ENCODE measurements at regions not wholly inside any gene's neighbourhood (a gene's known extent, or its start where the extent isn't known, plus 50 kb on each side); places are given as distances from the start of the nearest gene placed in this dataset.

- ATAC-seq (no peak), DNase-seq (no peak)
- H3K4me1 ChIP-seq, result no peaks in the 10 kb centered on the region
- TF ChIP-seq, protein P1, sequence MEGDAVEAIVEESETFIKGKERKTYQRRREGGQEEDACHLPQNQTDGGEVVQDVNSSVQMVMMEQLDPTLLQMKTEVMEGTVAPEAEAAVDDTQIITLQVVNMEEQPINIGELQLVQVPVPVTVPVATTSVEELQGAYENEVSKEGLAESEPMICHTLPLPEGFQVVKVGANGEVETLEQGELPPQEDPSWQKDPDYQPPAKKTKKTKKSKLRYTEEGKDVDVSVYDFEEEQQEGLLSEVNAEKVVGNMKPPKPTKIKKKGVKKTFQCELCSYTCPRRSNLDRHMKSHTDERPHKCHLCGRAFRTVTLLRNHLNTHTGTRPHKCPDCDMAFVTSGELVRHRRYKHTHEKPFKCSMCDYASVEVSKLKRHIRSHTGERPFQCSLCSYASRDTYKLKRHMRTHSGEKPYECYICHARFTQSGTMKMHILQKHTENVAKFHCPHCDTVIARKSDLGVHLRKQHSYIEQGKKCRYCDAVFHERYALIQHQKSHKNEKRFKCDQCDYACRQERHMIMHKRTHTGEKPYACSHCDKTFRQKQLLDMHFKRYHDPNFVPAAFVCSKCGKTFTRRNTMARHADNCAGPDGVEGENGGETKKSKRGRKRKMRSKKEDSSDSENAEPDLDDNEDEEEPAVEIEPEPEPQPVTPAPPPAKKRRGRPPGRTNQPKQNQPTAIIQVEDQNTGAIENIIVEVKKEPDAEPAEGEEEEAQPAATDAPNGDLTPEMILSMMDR (IDR thresholded peaks at IDR 0.05), result no peak
- no peaks in the 10 kb centered on the region for H3K9me3 ChIP-seq
- no peak overlapping the region for H3K4me3 ChIP-seq
- H3K27me3 ChIP-seq, result no peaks in the 10 kb centered on the region
- H3K36me3 ChIP-seq, result no peaks in the 10 kb centered on the region
- H3K27ac ChIP-seq, result no peak overlapping the region
- intact Hi-C loops (cut with DNase I), result no loop called here
Measured at GRCh38 chr6:164836486-164836885, 472.9 kb downstream of the C6orf118 start.

DNA sequence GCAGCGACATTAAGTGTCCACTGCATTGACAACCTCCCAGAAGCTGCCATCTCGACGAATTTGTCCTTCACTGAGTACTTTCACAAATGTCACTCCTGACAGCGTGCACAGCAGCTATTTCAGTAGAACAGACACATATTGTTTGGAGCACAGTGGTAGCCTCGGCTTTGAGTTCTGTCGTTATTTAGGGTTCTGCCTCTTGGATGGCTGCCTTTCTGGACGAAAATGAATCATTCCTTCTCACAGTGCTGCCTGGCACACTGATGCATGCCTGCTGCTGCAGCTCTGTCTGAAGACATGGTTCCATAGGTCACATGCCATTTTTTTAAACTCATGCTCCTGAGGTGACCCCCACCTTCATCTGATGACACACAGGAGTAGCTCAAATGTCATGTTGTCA, 477.0 kb downstream of the C6orf118 start:
- Histone ChIP-seq H3K9me3 (no peaks in the 10 kb centered on the region), H3K27me3 (no peaks in the 10 kb centered on the region), H3K4me3 (no peak overlapping the region), H3K36me3 (no peaks in the 10 kb centered on the region), H3K4me1 (no peaks in the 10 kb centered on the region), H3K27ac (no peak overlapping the region)
- intact Hi-C loops (cut with DNase I), result no loop called here
- DNase-seq, result no peak
- ATAC-seq, result no peak
- TF ChIP-seq, protein P1 (IDR thresholded peaks at IDR 0.05), result no peak

- Histone ChIP-seq H3K9me3 (no peaks in the 10 kb centered on the region), H3K27ac (no peak overlapping the region), H3K4me3 (no peak overlapping the region), H3K36me3 (no peaks in the 10 kb centered on the region), H3K27me3 (no peaks in the 10 kb centered on the region), H3K4me1 (no peaks in the 10 kb centered on the region)
- no peak for DNase-seq
- intact Hi-C loops (cut with DNase I), result no loop called here
- TF ChIP-seq, protein P1 (IDR thresholded peaks at IDR 0.05), result no peak
- ATAC-seq, result no peak
Measured at GRCh38 chr6:164827537-164827936, 481.9 kb downstream of the C6orf118 start.

- Histone ChIP-seq H3K4me3 (no peak overlapping the region), H3K36me3 (no peaks in the 10 kb centered on the region), H3K27me3 (no peaks in the 10 kb centered on the region), H3K9me3 (no peaks in the 10 kb centered on the region), H3K4me1 (no peaks in the 10 kb centered on the region), H3K27ac (no peak overlapping the region)
- no peak for DNase-seq
- ATAC-seq, result peak; percentile 49
- intact Hi-C loops (cut with DNase I), result no loop called here
- TF ChIP-seq, protein P1 (IDR thresholded peaks at IDR 0.05), result no peak
Measured at GRCh38 chr6:164826831-164827468, 482.5 kb downstream of the C6orf118 start.

GRCh38 chr6:164825386-164825785, 484.0 kb downstream of the C6orf118 start:
- Histone ChIP-seq H3K27me3 (no peaks in the 10 kb centered on the region), H3K27ac (no peak overlapping the region), H3K4me1 (no peaks in the 10 kb centered on the region), H3K9me3 (no peaks in the 10 kb centered on the region), H3K4me3 (no peak overlapping the region), H3K36me3 (no peaks in the 10 kb centered on the region)
- DNase-seq (no peak), ATAC-seq (no peak)
- intact Hi-C loops (cut with DNase I), result no loop called here
- TF ChIP-seq, protein P1 (IDR thresholded peaks at IDR 0.05), result no peak

DNA sequence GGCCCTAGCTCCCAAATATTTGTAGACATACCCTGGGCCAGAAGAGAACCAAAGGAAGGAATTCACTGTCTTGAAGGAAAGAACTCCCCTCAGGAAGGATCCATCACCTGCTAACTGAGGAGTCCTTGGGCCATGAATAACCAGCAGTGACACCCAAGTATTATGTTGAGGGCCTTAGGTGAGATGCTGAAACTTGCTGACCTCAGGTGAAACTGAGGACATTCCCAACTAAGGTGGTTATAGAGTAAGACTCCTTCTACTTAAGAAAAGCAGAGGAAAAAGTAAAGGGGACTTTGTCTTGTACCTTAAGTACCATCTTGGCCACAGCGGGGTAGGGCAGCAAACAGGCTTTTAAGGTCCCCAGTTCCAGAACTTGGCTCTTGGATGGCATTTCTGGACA, 491.7 kb downstream of the C6orf118 start:
- no peaks in the 10 kb centered on the region for H3K9me3 ChIP-seq
- intact Hi-C loops (cut with DNase I), result no loop called here
- H3K27ac ChIP-seq, result no peak overlapping the region
- H3K36me3 ChIP-seq, result no peaks in the 10 kb centered on the region
- H3K4me3 ChIP-seq, result no peak overlapping the region
- DNase-seq (no peak), ATAC-seq (no peak)
- no peaks in the 10 kb centered on the region for H3K27me3 ChIP-seq
- H3K4me1 ChIP-seq, result no peaks in the 10 kb centered on the region
- TF ChIP-seq, protein P1 (IDR thresholded peaks at IDR 0.05), result no peak
